ENCODE measurements at regions not wholly inside any gene's neighbourhood (a gene's known extent, or its start where the extent isn't known, plus 50 kb on each side); places are given as distances from the start of the nearest gene placed in this dataset.

DNA sequence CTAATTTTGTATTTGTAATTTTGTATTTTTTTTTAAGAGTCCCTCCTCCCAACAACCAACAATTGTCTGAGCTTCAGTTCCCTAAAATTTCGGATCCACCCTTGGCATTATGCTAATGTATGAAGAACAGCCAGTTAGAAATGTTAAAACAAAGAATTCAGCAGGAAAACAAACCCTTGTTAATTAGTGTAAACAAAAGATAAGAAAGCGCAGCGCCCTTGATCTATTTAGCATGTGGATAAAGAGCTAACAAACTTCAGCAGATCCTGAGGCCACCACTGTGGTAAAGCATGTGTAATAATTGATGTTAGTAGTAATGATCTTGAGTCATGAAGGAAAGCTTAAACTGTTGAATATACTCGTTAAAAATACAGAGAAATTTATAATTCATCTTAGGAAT, 199.8 kb downstream of the TMX1 start:
- no peak for TF ChIP-seq TAF1 (IDR thresholded peaks at IDR 0.05; ENCODE audit: low read depth)
- TF ChIP-seq CEBPB (IDR thresholded peaks at IDR 0.05), result no peak
- no peak for TF ChIP-seq YY1 (IDR thresholded peaks at IDR 0.05; ENCODE audit: low read depth)
- TF ChIP-seq EGR1 (IDR thresholded peaks at IDR 0.05), result no peak
- TF ChIP-seq FOXM1 (IDR thresholded peaks at IDR 0.05; ENCODE audit: borderline replicate concordance, low read depth), result no peak
- TF ChIP-seq USF1 (IDR thresholded peaks at IDR 0.05), result no peak
- TF ChIP-seq, protein P1, sequence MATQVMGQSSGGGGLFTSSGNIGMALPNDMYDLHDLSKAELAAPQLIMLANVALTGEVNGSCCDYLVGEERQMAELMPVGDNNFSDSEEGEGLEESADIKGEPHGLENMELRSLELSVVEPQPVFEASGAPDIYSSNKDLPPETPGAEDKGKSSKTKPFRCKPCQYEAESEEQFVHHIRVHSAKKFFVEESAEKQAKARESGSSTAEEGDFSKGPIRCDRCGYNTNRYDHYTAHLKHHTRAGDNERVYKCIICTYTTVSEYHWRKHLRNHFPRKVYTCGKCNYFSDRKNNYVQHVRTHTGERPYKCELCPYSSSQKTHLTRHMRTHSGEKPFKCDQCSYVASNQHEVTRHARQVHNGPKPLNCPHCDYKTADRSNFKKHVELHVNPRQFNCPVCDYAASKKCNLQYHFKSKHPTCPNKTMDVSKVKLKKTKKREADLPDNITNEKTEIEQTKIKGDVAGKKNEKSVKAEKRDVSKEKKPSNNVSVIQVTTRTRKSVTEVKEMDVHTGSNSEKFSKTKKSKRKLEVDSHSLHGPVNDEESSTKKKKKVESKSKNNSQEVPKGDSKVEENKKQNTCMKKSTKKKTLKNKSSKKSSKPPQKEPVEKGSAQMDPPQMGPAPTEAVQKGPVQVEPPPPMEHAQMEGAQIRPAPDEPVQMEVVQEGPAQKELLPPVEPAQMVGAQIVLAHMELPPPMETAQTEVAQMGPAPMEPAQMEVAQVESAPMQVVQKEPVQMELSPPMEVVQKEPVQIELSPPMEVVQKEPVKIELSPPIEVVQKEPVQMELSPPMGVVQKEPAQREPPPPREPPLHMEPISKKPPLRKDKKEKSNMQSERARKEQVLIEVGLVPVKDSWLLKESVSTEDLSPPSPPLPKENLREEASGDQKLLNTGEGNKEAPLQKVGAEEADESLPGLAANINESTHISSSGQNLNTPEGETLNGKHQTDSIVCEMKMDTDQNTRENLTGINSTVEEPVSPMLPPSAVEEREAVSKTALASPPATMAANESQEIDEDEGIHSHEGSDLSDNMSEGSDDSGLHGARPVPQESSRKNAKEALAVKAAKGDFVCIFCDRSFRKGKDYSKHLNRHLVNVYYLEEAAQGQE (IDR thresholded peaks at IDR 0.05; ENCODE audit: low read depth), result no peak
- no peak for TF ChIP-seq NFIC (IDR thresholded peaks at IDR 0.05)
- TF ChIP-seq RAD21 (IDR thresholded peaks at IDR 0.05; ENCODE audit: low read depth), result no peak
- no peak for TF ChIP-seq EP300 (IDR thresholded peaks at IDR 0.05; ENCODE audit: borderline replicate concordance)
- TF ChIP-seq MAX (IDR thresholded peaks at IDR 0.05), result no peak
- no peak for TF ChIP-seq TCF12 (IDR thresholded peaks at IDR 0.05; ENCODE audit: low read depth)
